Breast epithelium (tissue), 4 donors: ENCODE measurements at regions not wholly inside any gene's neighbourhood (a gene's known extent, or its start where the extent isn't known, plus 50 kb on each side); places are given as distances from the start of the nearest gene placed in this dataset.

Source experiments
- DNase-seq, 2 donors: peaks; one replicate each; pipeline ENCODE4 v3.0.0-alpha.2; 2019; ENCODE audit warnings: low spot score in 2 of 2
- H3K27ac ChIP-seq, 2 donors: fragments of 200-600 bp; sonication (generic) in 1 of 2; one replicate each; pipeline ENCODE4 v1.5.1; 2016 to 2019; ENCODE audit warnings: mild to moderate bottlenecking in 1 of 2
- H3K27me3 ChIP-seq, 2 donors: fragments of 200-600 bp; sonication (generic) in 1 of 2; one replicate each; pipeline versions ENCODE4 v1.5.1 to v1.6.0; 2017 to 2019; ENCODE audit warnings: control low read depth in 1 of 2, mild to moderate bottlenecking in 1 of 2
- H3K36me3 ChIP-seq: fragments of 200-600 bp; one replicate; pipeline ENCODE4 v1.5.1; 2019
- H3K4me1 ChIP-seq, 2 donors: fragments of 200-600 bp; sonication (generic); one replicate each; pipeline ENCODE4 v1.5.1; 2016 to 2019; ENCODE audit warnings: control low read depth in 1 of 2
- H3K4me3 ChIP-seq, 3 donors: fragments of 200-600 bp; sonication (generic); 1 replicate in 2 of 3; 2 replicates in 1 of 3; pipeline ENCODE4 v1.5.1; 2016 to 2019; ENCODE audit warnings: mild to moderate bottlenecking in 3 of 3, moderate library complexity in 2 of 3
- H3K9me3 ChIP-seq, 2 donors: fragments of 200-600 bp; sonication (generic) in 1 of 2; one replicate each; pipeline ENCODE4 v1.5.1; 2016 to 2019; ENCODE audit warnings: control low read depth in 1 of 2
- POLR2A ChIP-seq: fragments of 450-650 bp; IDR thresholded peaks from one replicate; pipeline ENCODE4 v1.6.1; 2016; ENCODE audit warnings: antibody characterized with exemption, mild to moderate bottlenecking, moderate library complexity
- POLR2AphosphoS5 ChIP-seq, 3 donors: sonication (generic); formaldehyde crosslinking; IDR thresholded peaks; one replicate each; pipeline ENCODE4 v1.6.1; 2017; ENCODE audit warnings: antibody characterized with exemption in 3 of 3
- intact Hi-C: fragments of 100-400 bp; cut with DNase I; formaldehyde crosslinking; loops from one replicate; pipeline ENCODE4 v1.15.1; 2023; ENCODE audit warnings: low total_unique reads
- TF ChIP-seq, protein P1 (sequence below), 3 donors: fragments of 450-650 bp; IDR thresholded peaks; one replicate each; pipeline ENCODE4 v1.5.1; 2016 to 2017; ENCODE audit warnings: antibody characterized with exemption in 3 of 3, mild to moderate bottlenecking in 3 of 3, moderate library complexity in 3 of 3

DNA sequence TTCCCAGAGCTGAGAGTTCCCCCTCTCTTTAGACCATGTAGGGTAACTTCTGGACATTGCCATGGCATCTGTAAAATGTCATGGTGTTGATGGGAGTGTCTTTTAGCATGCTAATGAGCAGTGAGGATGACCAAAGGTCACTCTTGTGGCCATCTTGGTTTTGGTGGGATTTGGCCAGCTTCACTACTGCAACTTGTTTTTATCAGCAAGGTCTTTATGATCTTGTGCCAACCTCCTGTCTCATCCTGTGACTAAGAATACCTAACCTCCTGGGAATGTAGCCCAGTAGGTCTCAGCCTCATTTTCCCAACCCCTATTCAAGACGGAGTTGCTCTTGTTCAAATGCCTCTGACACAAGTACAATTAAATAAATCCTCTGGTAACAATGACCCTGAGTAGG, 244.4 kb downstream of the NEDD1 start:
- intact Hi-C loops: no loop called here
- TF ChIP-seq POLR2AphosphoS5 (IDR thresholded peaks at IDR 0.05): no peak
- TF ChIP-seq, protein P1, sequence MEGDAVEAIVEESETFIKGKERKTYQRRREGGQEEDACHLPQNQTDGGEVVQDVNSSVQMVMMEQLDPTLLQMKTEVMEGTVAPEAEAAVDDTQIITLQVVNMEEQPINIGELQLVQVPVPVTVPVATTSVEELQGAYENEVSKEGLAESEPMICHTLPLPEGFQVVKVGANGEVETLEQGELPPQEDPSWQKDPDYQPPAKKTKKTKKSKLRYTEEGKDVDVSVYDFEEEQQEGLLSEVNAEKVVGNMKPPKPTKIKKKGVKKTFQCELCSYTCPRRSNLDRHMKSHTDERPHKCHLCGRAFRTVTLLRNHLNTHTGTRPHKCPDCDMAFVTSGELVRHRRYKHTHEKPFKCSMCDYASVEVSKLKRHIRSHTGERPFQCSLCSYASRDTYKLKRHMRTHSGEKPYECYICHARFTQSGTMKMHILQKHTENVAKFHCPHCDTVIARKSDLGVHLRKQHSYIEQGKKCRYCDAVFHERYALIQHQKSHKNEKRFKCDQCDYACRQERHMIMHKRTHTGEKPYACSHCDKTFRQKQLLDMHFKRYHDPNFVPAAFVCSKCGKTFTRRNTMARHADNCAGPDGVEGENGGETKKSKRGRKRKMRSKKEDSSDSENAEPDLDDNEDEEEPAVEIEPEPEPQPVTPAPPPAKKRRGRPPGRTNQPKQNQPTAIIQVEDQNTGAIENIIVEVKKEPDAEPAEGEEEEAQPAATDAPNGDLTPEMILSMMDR (IDR thresholded peaks at IDR 0.05): no peak
- no peak for TF ChIP-seq POLR2A
- H3K27me3 ChIP-seq: no peaks in the 10 kb centered on the region
- no peaks in the 10 kb centered on the region for H3K9me3 ChIP-seq
- H3K4me3 ChIP-seq: no peak overlapping the region
- no peak for DNase-seq
- no peaks in the 10 kb centered on the region for H3K4me1 ChIP-seq
- H3K36me3 ChIP-seq: no peaks in the 10 kb centered on the region
- no peak overlapping the region for H3K27ac ChIP-seq

DNA sequence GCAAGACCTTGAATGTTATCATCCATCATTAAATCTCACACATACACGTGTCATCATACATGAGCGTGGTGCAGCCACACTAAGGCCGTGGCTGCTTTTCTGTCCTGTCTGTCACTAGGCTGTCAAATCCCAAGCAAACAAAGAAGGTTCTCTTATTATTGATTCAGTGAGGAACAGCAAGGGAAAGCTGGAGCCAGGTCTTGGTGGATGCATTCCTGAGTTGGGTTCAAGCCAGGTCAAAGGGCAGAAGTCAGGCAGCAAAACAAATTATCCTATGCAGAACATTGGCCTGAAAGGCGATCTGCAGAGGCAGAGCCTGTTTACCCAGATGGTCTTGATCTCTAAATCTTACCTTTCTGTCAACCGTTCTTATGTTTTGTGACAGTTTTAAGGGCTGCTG, 252.3 kb downstream of the NEDD1 start:
- no peaks in the 10 kb centered on the region for H3K4me1 ChIP-seq
- intact Hi-C loops: no loop called here
- H3K36me3 ChIP-seq: no peaks in the 10 kb centered on the region
- H3K4me3 ChIP-seq: no peak overlapping the region
- no peaks in the 10 kb centered on the region for H3K9me3 ChIP-seq
- no peak for TF ChIP-seq POLR2A
- TF ChIP-seq POLR2AphosphoS5 (IDR thresholded peaks at IDR 0.05): no peak
- TF ChIP-seq, protein P1 (IDR thresholded peaks at IDR 0.05): no peak
- H3K27ac ChIP-seq: no peak overlapping the region
- no peak for DNase-seq
- no peaks in the 10 kb centered on the region for H3K27me3 ChIP-seq

DNA sequence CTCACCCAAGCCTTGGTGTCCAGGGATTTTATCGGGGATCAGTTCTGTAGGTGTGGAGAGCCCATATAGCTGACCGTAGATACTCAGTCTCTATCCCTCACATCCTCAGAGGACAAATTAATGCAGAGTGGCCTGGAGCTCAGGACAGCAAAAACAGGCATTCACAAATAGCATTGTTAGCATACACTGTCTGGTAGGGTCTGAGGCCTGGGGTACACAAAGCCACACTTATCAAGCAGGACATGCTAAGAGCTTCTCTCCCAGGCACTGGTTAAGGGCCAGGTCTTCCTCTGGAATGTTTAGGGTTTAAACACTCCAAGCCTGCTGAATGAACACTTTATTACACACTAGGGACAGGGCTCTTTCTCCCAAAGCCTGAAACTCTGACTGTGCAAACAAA, 253.2 kb downstream of the NEDD1 start:
- Histone ChIP-seq H3K27me3 (no peaks in the 10 kb centered on the region), H3K4me3 (no peak overlapping the region), H3K4me1 (no peaks in the 10 kb centered on the region), H3K9me3 (no peaks in the 10 kb centered on the region), H3K36me3 (no peaks in the 10 kb centered on the region), H3K27ac (no peak overlapping the region)
- no peak for DNase-seq
- TF ChIP-seq POLR2A (no peak), POLR2AphosphoS5 (IDR thresholded peaks at IDR 0.05) (no peak)
- TF ChIP-seq, protein P1 (IDR thresholded peaks at IDR 0.05): no peak
- intact Hi-C loops: loop anchor here (10.0 kb wide), 1 partner anchor 725 kb away; no protein-coding TSS in a partner anchor

DNA sequence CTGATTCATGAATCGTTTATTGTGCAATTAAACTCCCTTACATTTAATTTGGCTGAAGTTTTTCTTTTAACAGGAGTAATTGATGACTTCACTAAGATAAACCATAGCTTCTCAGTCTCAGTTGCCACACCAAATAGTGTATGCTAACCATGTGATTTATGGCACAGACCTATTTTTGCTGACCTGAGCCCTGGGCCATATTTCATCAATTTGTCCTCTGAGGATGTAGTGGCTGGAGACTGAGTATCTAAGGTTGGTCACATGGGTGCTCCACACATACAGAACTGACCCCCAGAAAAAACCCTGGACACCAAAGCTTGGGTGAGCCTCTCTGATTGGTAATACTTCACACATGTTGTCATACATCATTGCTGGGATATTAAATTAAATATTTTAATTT, 255.1 kb downstream of the NEDD1 start:
- intact Hi-C loops: loop anchor here (10.0 kb wide), 1 partner anchor 727 kb away; no protein-coding TSS in a partner anchor
- Histone ChIP-seq H3K4me1 (no peaks in the 10 kb centered on the region), H3K27ac (no peak overlapping the region), H3K4me3 (no peak overlapping the region), H3K9me3 (no peaks in the 10 kb centered on the region), H3K27me3 (no peaks in the 10 kb centered on the region), H3K36me3 (no peaks in the 10 kb centered on the region)
- TF ChIP-seq, protein P1 (IDR thresholded peaks at IDR 0.05): no peak
- TF ChIP-seq POLR2A: no peak
- no peak for TF ChIP-seq POLR2AphosphoS5 (IDR thresholded peaks at IDR 0.05)
- no peak for DNase-seq

DNA sequence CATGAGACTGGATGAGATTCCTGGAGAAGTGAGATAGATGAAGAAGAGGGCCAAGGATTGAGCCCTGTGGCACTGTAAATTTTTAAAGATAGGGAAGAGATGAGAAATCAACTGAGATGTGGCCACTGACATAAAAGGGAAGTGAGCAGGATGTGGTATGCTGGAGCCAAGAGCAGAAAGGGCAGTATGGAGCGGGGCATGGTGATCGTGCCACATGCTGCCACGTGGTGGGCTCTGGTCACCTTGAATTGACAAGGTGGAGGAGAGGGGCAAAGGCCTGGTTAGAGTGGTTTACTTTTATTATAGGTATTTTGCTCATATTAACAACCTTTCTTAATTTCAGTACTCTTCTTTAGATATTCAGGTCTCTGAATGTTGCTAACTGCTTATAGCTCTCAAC, 257.9 kb downstream of the NEDD1 start:
- Histone ChIP-seq H3K36me3 (no peaks in the 10 kb centered on the region), H3K9me3 (no peaks in the 10 kb centered on the region), H3K27ac (no peak overlapping the region), H3K4me1 (no peaks in the 10 kb centered on the region), H3K27me3 (no peaks in the 10 kb centered on the region), H3K4me3 (no peak overlapping the region)
- intact Hi-C loops: loop anchor here (10.0 kb wide), 1 partner anchor 730 kb away; no protein-coding TSS in a partner anchor
- DNase-seq: no peak
- TF ChIP-seq POLR2A: no peak
- TF ChIP-seq POLR2AphosphoS5 (IDR thresholded peaks at IDR 0.05): no peak
- TF ChIP-seq, protein P1 (IDR thresholded peaks at IDR 0.05): no peak
